Osteocyte (in vitro differentiated cells): ENCODE measurements at regions not wholly inside any gene's neighbourhood (a gene's known extent, or its start where the extent isn't known, plus 50 kb on each side); places are given as distances from the start of the nearest gene placed in this dataset.

ENCODE experiments used
- DNase-seq: peaks from one replicate; pipeline ENCODE4 v3.0.0; 2021; ENCODE audit warnings: mixed read lengths; ENCODE audit not compliant: unreplicated experiment; ENCODE audit errors: extremely low spot score
- H3K27ac Mint-ChIP-seq: one replicate; pipeline ENCODE4 v1.8.0; 2021; ENCODE audit warnings: mild to moderate bottlenecking, mixed read lengths; ENCODE audit not compliant: unreplicated experiment
- H3K27me3 Mint-ChIP-seq: one replicate; pipeline ENCODE4 v1.8.0; 2021; ENCODE audit warnings: mixed read lengths; ENCODE audit not compliant: unreplicated experiment
- H3K36me3 Mint-ChIP-seq: one replicate; pipeline ENCODE4 v1.8.0; 2021; ENCODE audit warnings: mixed read lengths; ENCODE audit not compliant: unreplicated experiment
- H3K4me1 Mint-ChIP-seq: one replicate; pipeline ENCODE4 v1.8.0; 2021; ENCODE audit warnings: mixed read lengths; ENCODE audit not compliant: unreplicated experiment
- H3K4me3 Mint-ChIP-seq: one replicate; pipeline ENCODE4 v1.8.0; 2021; ENCODE audit warnings: mild to moderate bottlenecking, moderate library complexity, mixed read lengths; ENCODE audit not compliant: unreplicated experiment
- H3K9me3 Mint-ChIP-seq: one replicate; pipeline ENCODE4 v1.8.0; 2021; ENCODE audit warnings: mixed read lengths; ENCODE audit not compliant: unreplicated experiment
- CTCF ChIP-seq: fragments of 200-600 bp; sonication (generic); IDR thresholded peaks from 2 replicates; pipeline ENCODE4 v1.5.0; 2021; ENCODE audit warnings: antibody characterized with exemption, mild to moderate bottlenecking, moderate library complexity

GRCh38 chr7:13035233-13035632 is 347.8 kb downstream of the ARL4A start:
- H3K4me1 Mint-ChIP-seq, result no peaks in the 10 kb centered on the region
- H3K27me3 Mint-ChIP-seq, result no peaks in the 10 kb centered on the region
- TF ChIP-seq CTCF, result no peak
- H3K4me3 Mint-ChIP-seq, result no peak overlapping the region
- DNase-seq, result no peak
- peaks cover 9% of the 10 kb centered on the region for H3K9me3 Mint-ChIP-seq
- no peak overlapping the region for H3K27ac Mint-ChIP-seq
- H3K36me3 Mint-ChIP-seq, result no peaks in the 10 kb centered on the region

- no peak overlapping the region for H3K27ac Mint-ChIP-seq
- H3K27me3 Mint-ChIP-seq, result no peaks in the 10 kb centered on the region
- TF ChIP-seq CTCF, result no peak
- H3K4me1 Mint-ChIP-seq, result no peaks in the 10 kb centered on the region
- H3K36me3 Mint-ChIP-seq, result no peaks in the 10 kb centered on the region
- H3K9me3 Mint-ChIP-seq, result peaks cover 9% of the 10 kb centered on the region
- DNase-seq, result no peak
- H3K4me3 Mint-ChIP-seq, result no peak overlapping the region
These were observed 348.9 kb downstream of the ARL4A start for GRCh38 chr7:13036256-13036780.

GRCh38 chr7:13037216-13037615 is 349.8 kb downstream of the ARL4A start:
- no peak overlapping the region for H3K4me3 Mint-ChIP-seq
- peaks cover 9% of the 10 kb centered on the region for H3K9me3 Mint-ChIP-seq
- H3K4me1 Mint-ChIP-seq, result no peaks in the 10 kb centered on the region
- no peak for DNase-seq
- no peaks in the 10 kb centered on the region for H3K36me3 Mint-ChIP-seq
- TF ChIP-seq CTCF, result no peak
- H3K27me3 Mint-ChIP-seq, result no peaks in the 10 kb centered on the region
- no peak overlapping the region for H3K27ac Mint-ChIP-seq

GRCh38 chr7:13041368-13041988 is 354.0 kb downstream of the ARL4A start:
- DNase-seq, result no peak
- H3K9me3 Mint-ChIP-seq, result peaks cover 6% of the 10 kb centered on the region
- no peak for TF ChIP-seq CTCF
- H3K27me3 Mint-ChIP-seq, result no peaks in the 10 kb centered on the region
- peaks cover 2% of the 10 kb centered on the region for H3K4me1 Mint-ChIP-seq
- H3K36me3 Mint-ChIP-seq, result no peaks in the 10 kb centered on the region
- no peak overlapping the region for H3K27ac Mint-ChIP-seq
- H3K4me3 Mint-ChIP-seq, result no peak overlapping the region

- Mint-ChIP-seq H3K27me3 (no peaks in the 10 kb centered on the region), H3K36me3 (no peaks in the 10 kb centered on the region), H3K4me3 (no peak overlapping the region), H3K9me3 (no peaks in the 10 kb centered on the region), H3K27ac (no peak overlapping the region), H3K4me1 (peaks cover 2% of the 10 kb centered on the region)
- no peak for DNase-seq
- no peak for TF ChIP-seq CTCF
These were observed 355.3 kb downstream of the ARL4A start for GRCh38 chr7:13042605-13043236.
